ENCODE measurements at regions not wholly inside any gene's neighbourhood (a gene's known extent, or its start where the extent isn't known, plus 50 kb on each side); places are given as distances from the start of the nearest gene placed in this dataset.

- no peaks in the 10 kb centered on the region for H3K27me3 ChIP-seq
- TF ChIP-seq, protein P1, sequence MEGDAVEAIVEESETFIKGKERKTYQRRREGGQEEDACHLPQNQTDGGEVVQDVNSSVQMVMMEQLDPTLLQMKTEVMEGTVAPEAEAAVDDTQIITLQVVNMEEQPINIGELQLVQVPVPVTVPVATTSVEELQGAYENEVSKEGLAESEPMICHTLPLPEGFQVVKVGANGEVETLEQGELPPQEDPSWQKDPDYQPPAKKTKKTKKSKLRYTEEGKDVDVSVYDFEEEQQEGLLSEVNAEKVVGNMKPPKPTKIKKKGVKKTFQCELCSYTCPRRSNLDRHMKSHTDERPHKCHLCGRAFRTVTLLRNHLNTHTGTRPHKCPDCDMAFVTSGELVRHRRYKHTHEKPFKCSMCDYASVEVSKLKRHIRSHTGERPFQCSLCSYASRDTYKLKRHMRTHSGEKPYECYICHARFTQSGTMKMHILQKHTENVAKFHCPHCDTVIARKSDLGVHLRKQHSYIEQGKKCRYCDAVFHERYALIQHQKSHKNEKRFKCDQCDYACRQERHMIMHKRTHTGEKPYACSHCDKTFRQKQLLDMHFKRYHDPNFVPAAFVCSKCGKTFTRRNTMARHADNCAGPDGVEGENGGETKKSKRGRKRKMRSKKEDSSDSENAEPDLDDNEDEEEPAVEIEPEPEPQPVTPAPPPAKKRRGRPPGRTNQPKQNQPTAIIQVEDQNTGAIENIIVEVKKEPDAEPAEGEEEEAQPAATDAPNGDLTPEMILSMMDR (IDR thresholded peaks at IDR 0.05 in 4 of 5, conservative IDR thresholded peaks at IDR 0.05 in 1 of 5) = no peak
- no peak for TF ChIP-seq POLR2A (IDR thresholded peaks at IDR 0.05)
- no peak overlapping the region for H3K4me3 ChIP-seq
- no peaks in the 10 kb centered on the region for H3K36me3 ChIP-seq
- H3K27ac ChIP-seq = no peak overlapping the region
- no peaks in the 10 kb centered on the region for H3K9me3 ChIP-seq
- no peaks in the 10 kb centered on the region for H3K4me1 ChIP-seq
- DNase-seq (no peak), ATAC-seq (no peak)
- in situ Hi-C loops (cut with MboI; ENCODE audit: low sequenced_read_pairs in 4 of 4) (no loop called here), intact Hi-C loops (cut with DNase I; ENCODE audit: low total_unique reads) (no loop called here)
Measured at GRCh38 chr14:58977366-58977765, 211.1 kb upstream of the DAAM1 start.

GRCh38 chr14:58978343-58978742, 210.1 kb upstream of the DAAM1 start:
- ATAC-seq = no peak
- intact Hi-C loops (cut with DNase I; ENCODE audit: low total_unique reads) = no loop called here

GRCh38 chr14:58979325-58979724, 209.1 kb upstream of the DAAM1 start:
- H3K27me3 ChIP-seq = no peaks in the 10 kb centered on the region
- no peaks in the 10 kb centered on the region for H3K36me3 ChIP-seq
- TF ChIP-seq, protein P1 (IDR thresholded peaks at IDR 0.05 in 4 of 5, conservative IDR thresholded peaks at IDR 0.05 in 1 of 5) = no peak
- no peak for TF ChIP-seq POLR2A (IDR thresholded peaks at IDR 0.05)
- in situ Hi-C loops (cut with MboI; ENCODE audit: low sequenced_read_pairs in 4 of 4) (no loop called here), intact Hi-C loops (cut with DNase I; ENCODE audit: low total_unique reads) (no loop called here)
- H3K4me3 ChIP-seq = no peak overlapping the region
- no peaks in the 10 kb centered on the region for H3K9me3 ChIP-seq
- H3K27ac ChIP-seq = no peak overlapping the region
- H3K4me1 ChIP-seq = no peaks in the 10 kb centered on the region
- ATAC-seq (no peak), DNase-seq (no peak)

More at GRCh38 chr14:58978343-58978742, 210.1 kb upstream of the DAAM1 start:
- in situ Hi-C loops (cut with MboI; ENCODE audit: low sequenced_read_pairs in 4 of 4) = no loop called here
- Histone ChIP-seq H3K36me3 (no peaks in the 10 kb centered on the region), H3K27me3 (no peaks in the 10 kb centered on the region), H3K4me3 (no peak overlapping the region), H3K9me3 (no peaks in the 10 kb centered on the region), H3K27ac (no peak overlapping the region), H3K4me1 (no peaks in the 10 kb centered on the region)
- TF ChIP-seq, protein P1 (IDR thresholded peaks at IDR 0.05 in 4 of 5, conservative IDR thresholded peaks at IDR 0.05 in 1 of 5) = no peak
- TF ChIP-seq POLR2A (IDR thresholded peaks at IDR 0.05) = no peak
- DNase-seq = no peak

GRCh38 chr14:58981840-58982239, 206.6 kb upstream of the DAAM1 start:
- no peaks in the 10 kb centered on the region for H3K4me1 ChIP-seq
- in situ Hi-C loops (cut with MboI; ENCODE audit: low sequenced_read_pairs in 4 of 4) = no loop called here
- no peak overlapping the region for H3K27ac ChIP-seq
- H3K27me3 ChIP-seq = no peaks in the 10 kb centered on the region
- no peaks in the 10 kb centered on the region for H3K36me3 ChIP-seq
- no peaks in the 10 kb centered on the region for H3K9me3 ChIP-seq
- intact Hi-C loops (cut with DNase I; ENCODE audit: low total_unique reads) = no loop called here
- TF ChIP-seq, protein P1 (IDR thresholded peaks at IDR 0.05 in 4 of 5, conservative IDR thresholded peaks at IDR 0.05 in 1 of 5) = no peak
- TF ChIP-seq POLR2A (IDR thresholded peaks at IDR 0.05) = no peak
- H3K4me3 ChIP-seq = no peak overlapping the region
- ATAC-seq (no peak), DNase-seq (no peak)

GRCh38 chr14:58985786-58986185, 202.7 kb upstream of the DAAM1 start:
- Histone ChIP-seq H3K9me3 (no peaks in the 10 kb centered on the region), H3K27ac (no peak overlapping the region), H3K27me3 (no peaks in the 10 kb centered on the region), H3K36me3 (no peaks in the 10 kb centered on the region), H3K4me1 (no peaks in the 10 kb centered on the region), H3K4me3 (no peak overlapping the region)
- intact Hi-C loops (cut with DNase I; ENCODE audit: low total_unique reads) (no loop called here), in situ Hi-C loops (cut with MboI; ENCODE audit: low sequenced_read_pairs in 4 of 4) (no loop called here)
- ATAC-seq = no peak
- TF ChIP-seq, protein P1 (IDR thresholded peaks at IDR 0.05 in 4 of 5, conservative IDR thresholded peaks at IDR 0.05 in 1 of 5) = no peak
- no peak for TF ChIP-seq POLR2A (IDR thresholded peaks at IDR 0.05)
- no peak for DNase-seq

All from gastrocnemius medialis (tissue), 4 donors.